ENCODE measurements at regions not wholly inside any gene's neighbourhood (a gene's known extent, or its start where the extent isn't known, plus 50 kb on each side); places are given as distances from the start of the nearest gene placed in this dataset.

GRCh38 chr11:104556606-104557301 lies 341.5 kb downstream of the CASP12 start:
- no peak overlapping the region for H3K27ac ChIP-seq (ENCODE audit: low read depth, low read length, poor library complexity, severe bottlenecking)
- H3K4me3 ChIP-seq (ENCODE audit: low read depth, low read length, poor library complexity, severe bottlenecking) = no peak overlapping the region
- ChIA-PET POLR2A (interaction anchor here (1.0 kb wide), 2 partner anchors 11 to 15 kb away, joined by 3 read pairs; no protein-coding TSS in a partner anchor), CTCF (ENCODE audit: unreplicated experiment) (no interaction called here)
- no peaks in the 10 kb centered on the region for H3K9me2 ChIP-seq (ENCODE audit: insufficient read depth, low read length)
- H3K79me2 ChIP-seq (ENCODE audit: insufficient read depth, low read depth, low read length) = no peaks in the 10 kb centered on the region
- BruUV-seq (replicated peaks) = no TSS peak
- no peak overlapping the region for H2AFZ ChIP-seq (ENCODE audit: low read length)
- H3K9me3 ChIP-seq (ENCODE audit: low read length) = no peaks in the 10 kb centered on the region
- TF ChIP-seq CTCF (conservative IDR thresholded peaks at IDR 0.05; ENCODE audit: low read length) (no peak), EZH2phosphoT487 (IDR thresholded peaks at IDR 0.05; ENCODE audit: borderline replicate concordance, low read depth, low read length) (no peak)
- H3K4me1 ChIP-seq (ENCODE audit: insufficient read depth, low read length, poor library complexity, severe bottlenecking) = no peaks in the 10 kb centered on the region
- DNase-seq (ENCODE audit: low spot score) = no peak
- no peaks in the 10 kb centered on the region for H3K36me3 ChIP-seq (ENCODE audit: insufficient read depth, low read length)
- no peaks in the 10 kb centered on the region for H4K20me1 ChIP-seq (ENCODE audit: insufficient read depth, low read length)
- intact Hi-C loops (cut with micrococcal nuclease; ENCODE audit: unreplicated experiment) = no loop called here
- no peak overlapping the region for H3K4me2 ChIP-seq (ENCODE audit: low read length)

- H3K4me1 ChIP-seq (ENCODE audit: insufficient read depth, low read length, poor library complexity, severe bottlenecking) = no peaks in the 10 kb centered on the region
These were observed 349.2 kb downstream of the CASP12 start for GRCh38 chr11:104549019-104549418.

More at GRCh38 chr11:104549019-104549418, 349.2 kb downstream of the CASP12 start:
- Histone ChIP-seq H3K79me2 (ENCODE audit: insufficient read depth, low read depth, low read length) (no peaks in the 10 kb centered on the region), H3K4me3 (ENCODE audit: low read depth, low read length, poor library complexity, severe bottlenecking) (no peak overlapping the region), H4K20me1 (ENCODE audit: insufficient read depth, low read length) (no peaks in the 10 kb centered on the region), H3K9me3 (ENCODE audit: low read length) (no peaks in the 10 kb centered on the region), H3K36me3 (ENCODE audit: insufficient read depth, low read length) (no peaks in the 10 kb centered on the region), H3K9me2 (ENCODE audit: insufficient read depth, low read length) (no peaks in the 10 kb centered on the region), H2AFZ (ENCODE audit: low read length) (no peak overlapping the region), H3K4me2 (ENCODE audit: low read length) (no peak overlapping the region), H3K27ac (ENCODE audit: low read depth, low read length, poor library complexity, severe bottlenecking) (no peak overlapping the region)
- TF ChIP-seq CTCF (conservative IDR thresholded peaks at IDR 0.05; ENCODE audit: low read length) = no peak
- TF ChIP-seq EZH2phosphoT487 (IDR thresholded peaks at IDR 0.05; ENCODE audit: borderline replicate concordance, low read depth, low read length) = no peak
- ChIA-PET CTCF (ENCODE audit: unreplicated experiment) (no interaction called here), POLR2A (no interaction called here)
- BruUV-seq (replicated peaks) = no TSS peak
- no peak for DNase-seq (ENCODE audit: low spot score)
- intact Hi-C loops (cut with micrococcal nuclease; ENCODE audit: unreplicated experiment) = no loop called here
